ENCODE measurements at regions not wholly inside any gene's neighbourhood (a gene's known extent, or its start where the extent isn't known, plus 50 kb on each side); places are given as distances from the start of the nearest gene placed in this dataset.

- H3K4me3 ChIP-seq, result no peak overlapping the region
- H3K27ac ChIP-seq, result no peak overlapping the region
- 50 to 67% methylated on average over 1 of the region's 1 CpG for WGBS, 2 donors
- DNase-seq (no peak), ATAC-seq (no peak)
- intact Hi-C loops (cut with DNase I), result no loop called here
- H3K27me3 ChIP-seq, result no peaks in the 10 kb centered on the region
- H3K4me1 ChIP-seq, result no peaks in the 10 kb centered on the region
- TF ChIP-seq CTCF (IDR thresholded peaks at IDR 0.05) (no peak), POLR2A (IDR thresholded peaks at IDR 0.05) (no peak)
- H3K36me3 ChIP-seq (replicated peaks in 1 of 2; ENCODE audit: insufficient read depth in 1 of 2, low read depth in 2 of 2), result no peaks in the 10 kb centered on the region
- H3K9me3 ChIP-seq, result no peaks in the 10 kb centered on the region
Observed at GRCh38 chr6:19637010-19637409, 200.2 kb upstream of the ID4 start.

DNA sequence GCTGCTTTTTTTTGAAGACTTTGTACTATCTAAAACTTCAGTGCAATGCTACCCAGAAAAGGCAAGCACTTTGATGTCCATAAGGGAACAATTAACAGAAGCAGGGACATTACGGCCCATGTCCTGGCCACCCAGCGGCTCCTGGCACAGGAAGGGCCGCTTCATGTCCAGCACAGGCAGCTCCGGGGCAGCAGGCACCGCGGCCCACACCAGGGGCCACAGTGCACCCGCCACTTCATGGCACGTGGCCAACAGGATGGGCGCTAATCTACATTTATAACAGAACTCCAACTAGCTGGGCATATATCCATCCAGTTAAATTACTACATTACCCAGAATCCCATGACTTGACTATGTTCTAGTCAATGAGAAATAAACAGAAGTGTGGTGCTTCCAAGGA is 198.2 kb upstream of the ID4 start:
- H3K36me3 ChIP-seq (replicated peaks in 1 of 2; ENCODE audit: insufficient read depth in 1 of 2, low read depth in 2 of 2), result no peaks in the 10 kb centered on the region
- WGBS, 2 donors, result 73 to 86% methylated on average over 8 to 9 of the region's 9 CpGs
- no peaks in the 10 kb centered on the region for H3K27me3 ChIP-seq
- H3K27ac ChIP-seq, result no peak overlapping the region
- DNase-seq (no peak), ATAC-seq (no peak)
- intact Hi-C loops (cut with DNase I), result no loop called here
- H3K4me1 ChIP-seq, result no peaks in the 10 kb centered on the region
- H3K9me3 ChIP-seq, result no peaks in the 10 kb centered on the region
- TF ChIP-seq CTCF (IDR thresholded peaks at IDR 0.05) (no peak), POLR2A (IDR thresholded peaks at IDR 0.05) (no peak)
- H3K4me3 ChIP-seq, result no peak overlapping the region

GRCh38 chr6:19643287-19643686 is 193.9 kb upstream of the ID4 start:
- Histone ChIP-seq H3K4me3 (no peak overlapping the region), H3K27ac (no peak overlapping the region), H3K4me1 (no peaks in the 10 kb centered on the region), H3K27me3 (no peaks in the 10 kb centered on the region), H3K9me3 (no peaks in the 10 kb centered on the region), H3K36me3 (replicated peaks in 1 of 2; ENCODE audit: insufficient read depth in 1 of 2, low read depth in 2 of 2) (no peaks in the 10 kb centered on the region)
- intact Hi-C loops (cut with DNase I), result no loop called here
- TF ChIP-seq CTCF (IDR thresholded peaks at IDR 0.05) (no peak), POLR2A (IDR thresholded peaks at IDR 0.05) (no peak)
- DNase-seq (no peak), ATAC-seq (no peak)
- 83 to 89% methylated on average over 2 of the region's 2 CpGs for WGBS, 2 donors

- no peak overlapping the region for H3K4me3 ChIP-seq
- no peak for ATAC-seq
- 61 to 74% methylated on average over 2 of the region's 2 CpGs for WGBS, 2 donors
- no peak for DNase-seq
- no peak overlapping the region for H3K27ac ChIP-seq
- H3K4me1 ChIP-seq, result no peaks in the 10 kb centered on the region
- no peaks in the 10 kb centered on the region for H3K27me3 ChIP-seq
- intact Hi-C loops (cut with DNase I), result no loop called here
- no peak for TF ChIP-seq CTCF (IDR thresholded peaks at IDR 0.05)
- TF ChIP-seq POLR2A (IDR thresholded peaks at IDR 0.05), result no peak
- no peaks in the 10 kb centered on the region for H3K36me3 ChIP-seq (replicated peaks in 1 of 2; ENCODE audit: insufficient read depth in 1 of 2, low read depth in 2 of 2)
- no peaks in the 10 kb centered on the region for H3K9me3 ChIP-seq
Observed at GRCh38 chr6:19643713-19644112, 193.5 kb upstream of the ID4 start.

- Histone ChIP-seq H3K36me3 (replicated peaks in 1 of 2; ENCODE audit: insufficient read depth in 1 of 2, low read depth in 2 of 2) (no peaks in the 10 kb centered on the region), H3K9me3 (no peaks in the 10 kb centered on the region), H3K4me3 (no peak overlapping the region), H3K4me1 (no peaks in the 10 kb centered on the region), H3K27ac (no peak overlapping the region), H3K27me3 (no peaks in the 10 kb centered on the region)
- WGBS, 2 donors, result 18 to 33% methylated on average over 1 of the region's 1 CpG
- intact Hi-C loops (cut with DNase I), result no loop called here
- no peak for ATAC-seq
- no peak for DNase-seq
- TF ChIP-seq CTCF (IDR thresholded peaks at IDR 0.05), result no peak
- no peak for TF ChIP-seq POLR2A (IDR thresholded peaks at IDR 0.05)
Observed at GRCh38 chr6:19655744-19656143, 181.4 kb upstream of the ID4 start.
